Neural cell (in vitro differentiated cells): ENCODE measurements at regions not wholly inside any gene's neighbourhood (a gene's known extent, or its start where the extent isn't known, plus 50 kb on each side); places are given as distances from the start of the nearest gene placed in this dataset.

Experiments
- H2AFZ ChIP-seq: fragments of 200-600, 300-800 bp; sonication (generic), shearing (Covaris generic); 2 replicates; pipeline ENCODE4 v1.6.0; 2014; ENCODE audit warnings: low read depth, mild to moderate bottlenecking, antibody characterized with exemption, low read length, moderate library complexity
- H3F3A ChIP-seq: fragments of 200-600 bp; shearing (Covaris generic); 2 replicates; pipeline ENCODE4 v1.6.1; 2016; ENCODE audit warnings: mild to moderate bottlenecking, moderate library complexity, mixed read lengths, antibody characterized with exemption, low read length; ENCODE audit not compliant: insufficient read depth, poor library complexity, severe bottlenecking
- H3K27ac ChIP-seq: fragments of 200-600, 300-800 bp; sonication (generic), shearing (Covaris generic); 2 replicates; pipeline ENCODE4 v1.5.1; 2014; ENCODE audit warnings: mild to moderate bottlenecking, low read length, moderate library complexity
- H3K27me3 ChIP-seq: fragments of 300-800, 200-600 bp; sonication (generic), shearing (Covaris generic); 2 replicates; pipeline ENCODE4 v1.6.0; 2014; ENCODE audit warnings: mild to moderate bottlenecking, low read depth, low read length, moderate library complexity; ENCODE audit not compliant: insufficient read depth
- H3K36me3 ChIP-seq: fragments of 300-800, 200-600 bp; sonication (generic), shearing (Covaris generic); 2 replicates; pipeline ENCODE4 v1.5.1; 2014; ENCODE audit warnings: mild to moderate bottlenecking, antibody characterized with exemption, low read length, moderate library complexity; ENCODE audit not compliant: insufficient read depth
- H3K4me2 ChIP-seq: fragments of 300-800, 200-600 bp; sonication (generic), shearing (Covaris generic); 2 replicates; pipeline ENCODE4 v1.6.0; 2014; ENCODE audit warnings: mild to moderate bottlenecking, low read length
- H3K4me3 ChIP-seq: fragments of 300-800, 200-600 bp; sonication (generic), shearing (Covaris generic); 2 replicates; pipeline ENCODE4 v1.5.1; 2014; ENCODE audit warnings: mild to moderate bottlenecking, low read length, moderate library complexity
- H3K79me2 ChIP-seq: fragments of 200-600 bp; shearing (Covaris generic); replicated peaks from 2 replicates; pipeline ENCODE4 v1.6.0; 2014; ENCODE audit warnings: mild to moderate bottlenecking, low read length, moderate library complexity; ENCODE audit not compliant: insufficient read depth
- H3K9ac ChIP-seq: fragments of 300-800, 200-600 bp; sonication (generic), shearing (Covaris generic); 2 replicates; pipeline ENCODE4 v1.6.1; 2016; ENCODE audit warnings: mild to moderate bottlenecking, low read length, mixed read lengths
- H3K9me2 ChIP-seq: fragments of 200-600 bp; shearing (Covaris generic); 2 replicates; pipeline ENCODE4 v1.6.1; 2016; ENCODE audit warnings: mild to moderate bottlenecking, low read length, mixed read lengths; ENCODE audit not compliant: insufficient read depth
- H3K9me3 ChIP-seq: fragments of 200-600, 300-800 bp; sonication (generic), shearing (Covaris generic); 2 replicates; pipeline ENCODE4 v1.6.1; 2016; ENCODE audit warnings: mild to moderate bottlenecking, mixed run types, low read length, moderate library complexity, mixed read lengths
- H4K20me1 ChIP-seq: fragments of 200-600 bp; shearing (Covaris generic); 2 replicates; pipeline ENCODE4 v1.6.1; 2016; ENCODE audit warnings: mild to moderate bottlenecking, mixed run types; ENCODE audit not compliant: insufficient read depth
- EP300 ChIP-seq: fragments of 450-650 bp; conservative IDR thresholded peaks from 2 replicates; pipeline ENCODE4 v1.6.1; 2014; ENCODE audit warnings: antibody characterized with exemption, mild to moderate bottlenecking, moderate library complexity; ENCODE audit not compliant: poor library complexity, severe bottlenecking
- EZH2 ChIP-seq: fragments of 200-600, 300-800 bp; shearing (Covaris generic), sonication (generic); IDR thresholded peaks from 2 replicates; pipeline ENCODE4 v1.6.1; 2014; ENCODE audit warnings: antibody characterized with exemption, low read length, borderline replicate concordance, mild to moderate bottlenecking; ENCODE audit not compliant: insufficient read depth, poor library complexity, severe bottlenecking
- MXI1 ChIP-seq: fragments of 450-650 bp; conservative IDR thresholded peaks from 2 replicates; pipeline ENCODE4 v1.6.1; 2014; ENCODE audit warnings: antibody characterized with exemption, mild to moderate bottlenecking; ENCODE audit not compliant: poor library complexity, severe bottlenecking
- POLR2AphosphoS5 ChIP-seq: IDR thresholded peaks from 2 replicates; pipeline ENCODE4 v1.6.1; 2012
- RAD21 ChIP-seq: fragments of 450-650 bp; conservative IDR thresholded peaks from 2 replicates; pipeline ENCODE4 v1.6.1; 2014; ENCODE audit warnings: antibody characterized with exemption, mild to moderate bottlenecking, moderate library complexity
- SMC3 ChIP-seq: fragments of 450-650 bp; conservative IDR thresholded peaks from 2 replicates; pipeline ENCODE4 v1.6.1; 2014; ENCODE audit warnings: antibody characterized with exemption, mild to moderate bottlenecking, moderate library complexity; ENCODE audit not compliant: poor library complexity
- TAF1 ChIP-seq: IDR thresholded peaks from 2 replicates; pipeline ENCODE4 v1.6.1; 2012; ENCODE audit warnings: low read depth
- TF ChIP-seq, protein P1 (sequence below): fragments of 450-650 bp; IDR thresholded peaks from 2 replicates; pipeline ENCODE4 v1.5.1; 2014; ENCODE audit warnings: antibody characterized with exemption, mild to moderate bottlenecking, moderate library complexity; ENCODE audit not compliant: poor library complexity, severe bottlenecking
- TF ChIP-seq, protein P2 (sequence below): IDR thresholded peaks from 2 replicates; pipeline ENCODE4 v1.6.1; 2012; ENCODE audit warnings: borderline replicate concordance

DNA sequence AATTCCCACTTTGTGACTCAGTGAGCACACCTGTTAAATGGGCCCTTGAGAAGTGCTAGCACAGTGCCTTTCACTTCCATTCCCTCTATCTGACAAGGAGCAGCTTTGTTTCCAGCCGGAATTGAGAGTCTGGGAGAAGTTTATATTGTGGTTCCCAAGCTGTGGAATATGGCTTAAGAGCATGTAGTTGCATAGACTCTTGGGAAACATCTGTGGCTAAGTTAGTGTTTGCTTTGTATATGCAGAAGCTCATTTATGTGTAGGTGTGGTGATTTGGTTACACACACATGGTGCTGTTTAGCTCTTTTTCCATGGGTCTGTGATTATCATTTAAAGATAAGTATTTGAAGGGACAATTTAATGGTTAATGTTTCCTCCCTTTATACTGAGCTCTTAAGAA lies 110.5 kb upstream of the HMHB1 start:
- H3F3A ChIP-seq: no peaks in the 10 kb centered on the region
- no peak overlapping the region for H3K9ac ChIP-seq
- H3K79me2 ChIP-seq: no peaks in the 10 kb centered on the region
- H3K4me2 ChIP-seq: no peak overlapping the region
- no peak for TF ChIP-seq SMC3
- TF ChIP-seq TAF1: no peak
- no peak for TF ChIP-seq RAD21
- TF ChIP-seq, protein P1, sequence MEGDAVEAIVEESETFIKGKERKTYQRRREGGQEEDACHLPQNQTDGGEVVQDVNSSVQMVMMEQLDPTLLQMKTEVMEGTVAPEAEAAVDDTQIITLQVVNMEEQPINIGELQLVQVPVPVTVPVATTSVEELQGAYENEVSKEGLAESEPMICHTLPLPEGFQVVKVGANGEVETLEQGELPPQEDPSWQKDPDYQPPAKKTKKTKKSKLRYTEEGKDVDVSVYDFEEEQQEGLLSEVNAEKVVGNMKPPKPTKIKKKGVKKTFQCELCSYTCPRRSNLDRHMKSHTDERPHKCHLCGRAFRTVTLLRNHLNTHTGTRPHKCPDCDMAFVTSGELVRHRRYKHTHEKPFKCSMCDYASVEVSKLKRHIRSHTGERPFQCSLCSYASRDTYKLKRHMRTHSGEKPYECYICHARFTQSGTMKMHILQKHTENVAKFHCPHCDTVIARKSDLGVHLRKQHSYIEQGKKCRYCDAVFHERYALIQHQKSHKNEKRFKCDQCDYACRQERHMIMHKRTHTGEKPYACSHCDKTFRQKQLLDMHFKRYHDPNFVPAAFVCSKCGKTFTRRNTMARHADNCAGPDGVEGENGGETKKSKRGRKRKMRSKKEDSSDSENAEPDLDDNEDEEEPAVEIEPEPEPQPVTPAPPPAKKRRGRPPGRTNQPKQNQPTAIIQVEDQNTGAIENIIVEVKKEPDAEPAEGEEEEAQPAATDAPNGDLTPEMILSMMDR: no peak
- no peak for TF ChIP-seq POLR2AphosphoS5
- H4K20me1 ChIP-seq: no peaks in the 10 kb centered on the region
- no peaks in the 10 kb centered on the region for H3K27me3 ChIP-seq
- no peak overlapping the region for H3K4me3 ChIP-seq
- H3K36me3 ChIP-seq: no peaks in the 10 kb centered on the region
- H3K9me3 ChIP-seq: no peaks in the 10 kb centered on the region
- H2AFZ ChIP-seq: no peak overlapping the region
- no peak overlapping the region for H3K27ac ChIP-seq
- no peaks in the 10 kb centered on the region for H3K9me2 ChIP-seq

GRCh38 chr5:143700994-143701393 lies 111.0 kb upstream of the HMHB1 start:
- no peak for TF ChIP-seq POLR2AphosphoS5
- TF ChIP-seq EZH2: no peak
- no peak for TF ChIP-seq TAF1
- Histone ChIP-seq H3K79me2 (no peaks in the 10 kb centered on the region), H3K4me3 (no peak overlapping the region), H2AFZ (no peak overlapping the region), H3K9me3 (no peaks in the 10 kb centered on the region), H3K4me2 (no peak overlapping the region), H4K20me1 (no peaks in the 10 kb centered on the region), H3K9ac (no peak overlapping the region), H3K27me3 (no peaks in the 10 kb centered on the region), H3K9me2 (no peaks in the 10 kb centered on the region), H3K36me3 (no peaks in the 10 kb centered on the region), H3F3A (no peaks in the 10 kb centered on the region), H3K27ac (no peak overlapping the region)

- Histone ChIP-seq H4K20me1 (no peaks in the 10 kb centered on the region), H3K79me2 (no peaks in the 10 kb centered on the region), H3K4me3 (no peak overlapping the region), H3K36me3 (no peaks in the 10 kb centered on the region), H2AFZ (no peak overlapping the region), H3K9ac (no peak overlapping the region), H3K9me3 (no peaks in the 10 kb centered on the region), H3K27ac (no peak overlapping the region), H3K27me3 (no peaks in the 10 kb centered on the region), H3K9me2 (no peaks in the 10 kb centered on the region), H3F3A (no peaks in the 10 kb centered on the region), H3K4me2 (no peak overlapping the region)
- TF ChIP-seq, protein P1: no peak
- no peak for TF ChIP-seq EP300
- TF ChIP-seq EZH2: no peak
- TF ChIP-seq, protein P2, sequence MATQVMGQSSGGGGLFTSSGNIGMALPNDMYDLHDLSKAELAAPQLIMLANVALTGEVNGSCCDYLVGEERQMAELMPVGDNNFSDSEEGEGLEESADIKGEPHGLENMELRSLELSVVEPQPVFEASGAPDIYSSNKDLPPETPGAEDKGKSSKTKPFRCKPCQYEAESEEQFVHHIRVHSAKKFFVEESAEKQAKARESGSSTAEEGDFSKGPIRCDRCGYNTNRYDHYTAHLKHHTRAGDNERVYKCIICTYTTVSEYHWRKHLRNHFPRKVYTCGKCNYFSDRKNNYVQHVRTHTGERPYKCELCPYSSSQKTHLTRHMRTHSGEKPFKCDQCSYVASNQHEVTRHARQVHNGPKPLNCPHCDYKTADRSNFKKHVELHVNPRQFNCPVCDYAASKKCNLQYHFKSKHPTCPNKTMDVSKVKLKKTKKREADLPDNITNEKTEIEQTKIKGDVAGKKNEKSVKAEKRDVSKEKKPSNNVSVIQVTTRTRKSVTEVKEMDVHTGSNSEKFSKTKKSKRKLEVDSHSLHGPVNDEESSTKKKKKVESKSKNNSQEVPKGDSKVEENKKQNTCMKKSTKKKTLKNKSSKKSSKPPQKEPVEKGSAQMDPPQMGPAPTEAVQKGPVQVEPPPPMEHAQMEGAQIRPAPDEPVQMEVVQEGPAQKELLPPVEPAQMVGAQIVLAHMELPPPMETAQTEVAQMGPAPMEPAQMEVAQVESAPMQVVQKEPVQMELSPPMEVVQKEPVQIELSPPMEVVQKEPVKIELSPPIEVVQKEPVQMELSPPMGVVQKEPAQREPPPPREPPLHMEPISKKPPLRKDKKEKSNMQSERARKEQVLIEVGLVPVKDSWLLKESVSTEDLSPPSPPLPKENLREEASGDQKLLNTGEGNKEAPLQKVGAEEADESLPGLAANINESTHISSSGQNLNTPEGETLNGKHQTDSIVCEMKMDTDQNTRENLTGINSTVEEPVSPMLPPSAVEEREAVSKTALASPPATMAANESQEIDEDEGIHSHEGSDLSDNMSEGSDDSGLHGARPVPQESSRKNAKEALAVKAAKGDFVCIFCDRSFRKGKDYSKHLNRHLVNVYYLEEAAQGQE: no peak
- no peak for TF ChIP-seq SMC3
- no peak for TF ChIP-seq MXI1
- no peak for TF ChIP-seq TAF1
- TF ChIP-seq RAD21: no peak
- TF ChIP-seq POLR2AphosphoS5: no peak
Observed at GRCh38 chr5:143699121-143699520, 112.8 kb upstream of the HMHB1 start.
